HG02981 (cell line): ENCODE measurements at regions not wholly inside any gene's neighbourhood (a gene's known extent, or its start where the extent isn't known, plus 50 kb on each side); places are given as distances from the start of the nearest gene placed in this dataset.

Experiments used
- ATAC-seq: cut with Tn5 transposase; IDR thresholded peaks from one replicate; pipeline ENCODE4 v1.9.1; 2021; ENCODE audit warnings: mild to moderate bottlenecking, moderate library complexity; ENCODE audit not compliant: unreplicated experiment

GRCh38 chr11:71201936-71202597 is 50.3 kb downstream of the SHANK2 start:
- ATAC-seq: no peak

DNA sequence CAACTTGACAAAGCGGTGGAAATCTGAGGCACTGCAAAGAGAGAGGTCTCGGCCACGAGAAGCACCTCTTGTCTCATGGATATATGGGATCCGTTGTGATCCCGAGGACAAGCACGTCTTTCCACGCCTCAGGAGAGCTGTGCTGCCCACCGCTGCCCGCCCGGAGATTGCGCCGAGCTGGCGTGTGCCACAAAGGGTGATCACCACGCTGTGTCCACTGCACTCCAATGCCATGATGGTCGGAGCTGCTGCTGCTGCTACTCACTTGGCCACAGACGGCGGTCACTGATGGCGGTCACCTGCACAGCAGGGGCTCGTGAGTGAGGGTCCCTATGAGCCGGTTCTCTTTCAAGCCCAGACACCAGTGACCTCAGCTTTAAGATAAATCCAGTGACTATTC is 51.1 kb downstream of the SHANK2 start:
- no peak for ATAC-seq

- ATAC-seq: no peak
Measured at GRCh38 chr11:71200761-71201160, 51.6 kb downstream of the SHANK2 start.

DNA sequence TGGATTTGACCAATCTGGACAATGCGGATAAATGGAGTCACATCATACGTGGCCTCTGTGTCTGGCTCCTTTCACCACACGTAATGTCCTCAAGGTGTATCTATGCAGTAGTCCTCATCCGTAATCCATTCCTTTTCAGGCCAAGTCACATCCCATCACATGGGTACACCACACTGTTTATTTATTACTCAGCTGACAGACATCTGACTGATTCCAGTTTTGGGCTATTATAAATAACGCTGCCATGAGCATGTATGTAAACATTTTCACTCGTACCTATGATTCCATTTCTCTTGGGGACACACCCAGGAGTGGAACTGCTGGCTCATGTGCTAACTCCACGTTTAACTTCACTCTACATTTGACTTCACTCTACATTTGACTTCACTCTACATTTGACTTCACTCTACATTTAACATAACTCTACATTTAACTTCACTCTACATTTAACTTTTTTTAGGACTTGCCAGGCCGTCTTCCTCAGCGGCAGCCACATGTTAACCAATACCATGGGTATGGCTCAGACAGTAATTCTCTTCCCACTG is 52.1 kb downstream of the SHANK2 start:
- no peak for ATAC-seq

DNA sequence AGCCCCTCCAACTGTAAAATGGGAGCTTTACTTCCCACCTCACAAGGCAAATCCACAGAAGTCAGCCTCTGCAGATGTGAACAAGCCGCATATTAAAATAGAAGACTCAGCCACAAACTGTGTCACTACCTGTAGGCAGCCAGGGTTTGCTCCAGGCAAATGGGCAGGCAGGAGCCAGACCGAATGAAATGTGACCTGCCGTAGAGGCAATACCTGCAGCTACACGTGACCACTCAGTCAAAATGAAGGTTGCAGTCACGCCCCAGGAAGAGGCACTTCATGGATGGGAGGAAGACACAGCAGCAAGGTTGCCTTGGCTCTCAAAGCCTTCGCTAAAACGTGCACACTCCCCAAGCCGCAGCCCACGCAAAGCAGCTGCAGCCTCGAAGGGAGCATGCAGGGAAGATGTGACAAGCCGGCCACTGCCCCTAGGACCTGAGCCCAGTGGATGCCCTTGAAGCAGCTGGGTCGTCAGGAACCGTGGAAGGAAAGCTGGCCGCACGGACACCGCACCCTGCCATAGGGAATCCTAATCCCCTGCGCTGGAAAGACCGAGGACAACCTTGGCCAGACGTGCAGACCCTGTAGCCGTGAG is 53.1 kb downstream of the SHANK2 start:
- no peak for ATAC-seq

GRCh38 chr11:71198823-71199165 is 53.6 kb downstream of the SHANK2 start:
- ATAC-seq: no peak

DNA sequence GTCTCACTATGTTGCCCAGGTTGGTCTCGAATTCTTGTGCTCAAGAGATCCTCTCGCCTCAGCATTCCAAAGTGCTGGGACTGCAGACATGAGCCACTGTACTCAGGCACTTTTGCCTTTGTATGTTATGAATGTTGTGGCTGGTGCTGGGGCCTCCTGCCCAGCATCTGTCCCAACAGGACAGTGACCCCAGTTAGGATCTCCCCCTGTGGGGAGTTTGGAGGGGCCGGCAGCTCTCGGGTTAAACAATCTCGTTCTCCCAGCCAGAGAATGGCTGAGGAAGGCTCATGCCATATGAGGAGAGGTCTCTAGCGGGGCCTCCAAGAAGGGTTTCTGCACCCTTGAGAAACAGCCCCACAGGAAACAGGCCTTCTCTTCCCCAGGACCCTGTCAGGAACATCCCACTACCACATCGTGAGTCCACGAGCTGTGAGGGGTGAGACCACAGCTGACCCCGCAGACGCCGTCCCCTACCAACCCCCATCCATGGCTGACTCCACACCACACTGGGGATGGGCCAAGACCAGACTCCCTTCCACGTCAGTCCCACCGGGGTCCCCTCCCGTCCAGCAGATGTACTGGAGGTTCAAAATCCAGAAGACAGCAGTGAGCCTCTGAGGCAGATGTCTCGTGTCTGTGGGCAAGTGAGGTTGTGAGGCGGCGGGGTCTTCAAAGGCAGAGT is 54.1 kb downstream of the SHANK2 start:
- ATAC-seq: no peak

DNA sequence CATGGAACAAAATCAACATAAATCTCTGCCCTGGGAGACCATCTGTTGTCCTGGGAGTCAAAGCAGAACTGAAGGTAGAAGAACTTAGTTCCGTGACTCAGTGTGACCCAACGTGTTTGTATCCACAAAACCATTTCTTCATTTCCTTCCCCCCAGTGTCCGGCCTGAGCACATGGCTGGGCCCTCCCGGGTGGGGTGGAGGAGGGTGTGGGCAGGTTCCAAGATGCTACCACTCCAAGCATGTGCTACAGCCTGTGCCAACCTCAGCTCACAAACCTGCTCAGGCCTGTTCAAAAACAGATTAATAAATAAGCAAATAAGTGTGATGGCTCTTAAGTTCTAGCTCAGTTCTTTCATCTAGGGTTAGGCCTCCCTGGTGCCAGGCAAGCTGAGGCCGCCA is 55.3 kb downstream of the SHANK2 start:
- no peak for ATAC-seq

DNA sequence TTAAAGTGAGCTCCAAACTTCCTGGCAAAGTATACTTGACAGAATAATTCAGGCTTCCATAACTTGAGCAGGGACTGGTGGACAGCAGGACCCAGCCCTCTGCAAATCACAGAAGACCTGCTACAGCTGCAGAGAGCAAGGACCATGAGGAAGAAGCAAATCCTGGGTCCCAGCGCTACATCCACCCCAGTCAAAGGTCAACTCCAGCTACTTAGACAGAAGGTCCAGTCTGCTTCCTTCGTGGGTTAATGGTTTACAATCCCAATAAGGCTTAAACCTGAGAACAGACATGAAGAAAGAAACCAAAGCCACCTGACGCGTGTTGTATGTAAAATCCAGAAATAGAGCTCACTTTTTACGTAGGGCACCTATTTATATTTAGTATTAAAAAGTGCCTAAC is 57.7 kb downstream of the SHANK2 start:
- ATAC-seq: no peak

DNA sequence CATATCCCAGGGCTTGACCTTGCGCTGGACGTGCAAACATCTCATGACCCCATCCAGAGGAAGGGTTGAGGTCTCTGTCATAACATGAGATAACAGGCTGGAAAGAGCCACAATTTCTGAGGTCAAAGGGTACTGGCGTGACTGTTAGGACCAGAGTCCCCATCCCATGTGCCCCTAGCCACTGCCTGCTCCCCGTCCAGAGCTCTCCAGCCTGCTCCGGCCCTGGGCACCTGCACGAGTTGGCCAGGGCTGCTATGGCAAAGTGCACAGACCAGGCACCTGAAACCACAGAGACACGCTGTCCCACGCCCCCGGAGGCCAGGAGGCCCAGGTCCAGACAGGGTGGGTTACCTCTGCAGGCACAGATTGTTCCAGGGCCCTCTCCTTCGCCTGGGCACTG is 58.9 kb downstream of the SHANK2 start:
- no peak for ATAC-seq

- no peak for ATAC-seq
Measured at GRCh38 chr11:71192629-71193028, 59.7 kb downstream of the SHANK2 start.

- ATAC-seq: no peak
Measured at GRCh38 chr11:71191201-71191600, 61.2 kb downstream of the SHANK2 start.

- ATAC-seq: no peak
Measured at GRCh38 chr11:71190551-71190950, 61.8 kb downstream of the SHANK2 start.

GRCh38 chr11:71189768-71190315 is 62.5 kb downstream of the SHANK2 start:
- no peak for ATAC-seq

DNA sequence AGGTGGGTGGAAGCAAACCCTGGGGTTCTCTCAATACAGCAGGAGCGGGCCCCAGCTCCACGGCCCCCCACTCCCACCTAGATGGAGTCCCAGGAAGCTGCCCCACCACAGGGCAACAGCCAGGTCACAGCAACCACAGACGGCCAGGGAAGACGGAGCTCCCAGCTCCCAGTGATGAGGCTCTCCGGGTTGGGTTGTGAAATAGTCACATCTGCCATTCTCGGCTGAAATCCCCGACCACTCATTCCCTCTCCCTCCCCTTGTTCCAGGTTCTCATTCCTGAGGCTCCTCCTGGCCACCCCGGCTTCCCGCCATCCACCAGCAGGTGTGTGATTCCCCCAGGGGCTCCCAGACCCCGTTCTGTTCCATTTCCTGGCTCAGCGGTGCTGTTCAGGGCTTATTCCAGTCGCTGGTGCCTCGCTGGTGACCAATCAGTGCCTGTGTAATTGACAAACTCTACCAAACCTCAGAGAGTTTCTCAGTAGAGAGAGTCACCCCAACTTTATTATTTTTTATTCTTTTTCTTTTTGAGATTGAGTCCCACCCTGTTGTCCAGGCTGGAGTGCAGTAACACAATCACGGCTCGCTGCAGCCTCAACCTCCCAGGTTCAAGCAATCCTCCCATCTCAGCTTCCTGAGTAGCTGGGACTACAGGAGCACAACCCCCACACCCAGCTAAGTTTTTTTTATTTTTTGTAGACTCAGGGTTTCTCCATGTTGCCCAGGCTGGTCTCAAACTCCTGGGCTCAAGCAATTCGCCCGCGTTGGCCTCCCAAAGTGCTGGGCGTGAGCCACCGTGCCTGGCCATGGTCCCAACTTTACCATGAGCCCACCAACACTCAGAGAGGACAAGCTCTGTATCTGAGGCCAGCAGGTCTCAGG is 63.2 kb downstream of the SHANK2 start:
- no peak for ATAC-seq

DNA sequence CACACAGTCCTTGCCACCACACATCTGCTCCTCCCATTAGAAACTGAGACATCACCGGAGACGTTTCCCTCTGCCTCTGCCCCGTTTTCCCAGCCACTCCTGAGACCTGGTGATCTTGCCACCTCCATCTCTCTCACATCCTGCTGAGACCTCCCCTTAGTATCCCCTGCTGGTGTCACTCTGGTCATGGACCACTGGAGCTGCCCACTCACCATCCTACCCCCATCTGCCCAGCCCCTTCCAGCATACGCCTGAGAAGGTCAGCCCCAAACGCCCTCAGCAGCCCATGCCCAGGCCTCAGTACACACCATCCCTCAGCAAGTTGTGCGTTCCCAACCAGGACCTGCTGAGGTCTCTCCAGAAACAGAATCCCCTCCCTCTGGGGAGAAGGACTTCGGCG is 64.3 kb downstream of the SHANK2 start:
- no peak for ATAC-seq

DNA sequence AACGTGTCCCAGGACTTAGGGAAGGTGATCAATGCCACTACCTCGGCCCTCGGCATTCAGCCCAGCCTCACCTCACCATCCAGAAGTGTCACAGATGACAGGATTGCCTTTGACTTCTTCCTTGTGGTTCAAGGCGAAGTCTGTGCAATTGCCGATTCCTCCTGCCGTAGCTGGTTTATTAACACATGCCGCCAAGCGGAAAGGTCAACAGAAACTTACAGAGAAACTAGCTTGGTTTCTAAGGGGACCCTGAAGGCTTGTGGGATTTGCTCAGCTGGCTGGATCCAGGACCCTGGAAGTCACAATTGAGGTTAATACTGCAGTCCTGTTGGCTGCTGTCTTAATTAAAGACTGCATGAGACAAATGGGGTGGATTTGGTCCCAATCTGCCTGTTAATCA is 65.6 kb downstream of the SHANK2 start:
- no peak for ATAC-seq

GRCh38 chr11:71185411-71185810 is 67.0 kb downstream of the SHANK2 start:
- ATAC-seq: no peak

- no peak for ATAC-seq
Measured at GRCh38 chr11:71184421-71185210, 67.8 kb downstream of the SHANK2 start.

GRCh38 chr11:71183878-71184277 is 68.5 kb downstream of the SHANK2 start:
- ATAC-seq: no peak
